HFF-Myc (cell line): ENCODE measurements at regions not wholly inside any gene's neighbourhood (a gene's known extent, or its start where the extent isn't known, plus 50 kb on each side); places are given as distances from the start of the nearest gene placed in this dataset.

Source experiments
- DNase-seq: peaks from one replicate; pipeline ENCODE4 v3.0.0-alpha.2; 2011; ENCODE audit warnings: low read depth; ENCODE audit errors: extremely low read depth
- H3K4me3 ChIP-seq: replicated peaks from 2 replicates; pipeline ENCODE4 v1.5.1; 2011; ENCODE audit warnings: low read depth, mild to moderate bottlenecking, control low read depth, low read length
- CTCF ChIP-seq: IDR thresholded peaks from 2 replicates; pipeline ENCODE4 v1.5.1; 2012; ENCODE audit warnings: mild to moderate bottlenecking, low read depth, low read length, control low read depth; ENCODE audit errors: missing control alignments

- TF ChIP-seq CTCF = no peak
- DNase-seq = no peak
- no peak overlapping the region for H3K4me3 ChIP-seq
Observed at GRCh38 chr11:13104619-13105236, 95.6 kb downstream of the RASSF10 start.

- H3K4me3 ChIP-seq = no peak overlapping the region
- DNase-seq = no peak
- TF ChIP-seq CTCF = no peak
Observed at GRCh38 chr11:13105237-13105844, 96.2 kb downstream of the RASSF10 start.

GRCh38 chr11:13107544-13108044, 98.5 kb downstream of the RASSF10 start:
- TF ChIP-seq CTCF = no peak
- H3K4me3 ChIP-seq = no peak overlapping the region
- no peak for DNase-seq

DNA sequence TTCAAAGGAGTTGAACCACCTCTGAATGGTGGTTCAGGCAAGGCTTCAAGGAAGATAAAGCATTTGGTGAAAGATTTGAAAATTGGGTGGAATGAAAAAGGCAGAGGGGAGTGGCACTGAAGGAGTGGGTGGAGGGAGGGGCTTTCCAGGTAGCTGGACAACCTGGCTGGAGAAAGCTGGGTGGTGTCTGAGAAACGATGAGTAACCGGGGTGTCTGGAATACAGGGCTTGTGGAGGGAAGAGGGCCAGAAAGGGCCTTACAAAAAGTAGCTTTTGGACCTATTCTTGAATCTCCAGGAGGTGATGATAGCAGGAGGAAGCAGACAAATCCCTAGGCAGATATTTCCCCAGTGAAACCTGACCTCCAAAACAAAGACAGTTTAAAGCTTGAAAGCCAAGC, 99.3 kb downstream of the RASSF10 start:
- TF ChIP-seq CTCF = no peak
- DNase-seq = no peak
- no peak overlapping the region for H3K4me3 ChIP-seq

- no peak for TF ChIP-seq CTCF
Observed at GRCh38 chr11:13109616-13110015, 100.5 kb downstream of the RASSF10 start.

GRCh38 chr11:13110145-13110544, 101.0 kb downstream of the RASSF10 start:
- no peak overlapping the region for H3K4me3 ChIP-seq
- DNase-seq = no peak
- no peak for TF ChIP-seq CTCF

More at GRCh38 chr11:13109616-13110015, 100.5 kb downstream of the RASSF10 start:
- no peak for DNase-seq
- no peak overlapping the region for H3K4me3 ChIP-seq
